ENCODE measurements at regions not wholly inside any gene's neighbourhood (a gene's known extent, or its start where the extent isn't known, plus 50 kb on each side); places are given as distances from the start of the nearest gene placed in this dataset.

- TF ChIP-seq, protein P1, sequence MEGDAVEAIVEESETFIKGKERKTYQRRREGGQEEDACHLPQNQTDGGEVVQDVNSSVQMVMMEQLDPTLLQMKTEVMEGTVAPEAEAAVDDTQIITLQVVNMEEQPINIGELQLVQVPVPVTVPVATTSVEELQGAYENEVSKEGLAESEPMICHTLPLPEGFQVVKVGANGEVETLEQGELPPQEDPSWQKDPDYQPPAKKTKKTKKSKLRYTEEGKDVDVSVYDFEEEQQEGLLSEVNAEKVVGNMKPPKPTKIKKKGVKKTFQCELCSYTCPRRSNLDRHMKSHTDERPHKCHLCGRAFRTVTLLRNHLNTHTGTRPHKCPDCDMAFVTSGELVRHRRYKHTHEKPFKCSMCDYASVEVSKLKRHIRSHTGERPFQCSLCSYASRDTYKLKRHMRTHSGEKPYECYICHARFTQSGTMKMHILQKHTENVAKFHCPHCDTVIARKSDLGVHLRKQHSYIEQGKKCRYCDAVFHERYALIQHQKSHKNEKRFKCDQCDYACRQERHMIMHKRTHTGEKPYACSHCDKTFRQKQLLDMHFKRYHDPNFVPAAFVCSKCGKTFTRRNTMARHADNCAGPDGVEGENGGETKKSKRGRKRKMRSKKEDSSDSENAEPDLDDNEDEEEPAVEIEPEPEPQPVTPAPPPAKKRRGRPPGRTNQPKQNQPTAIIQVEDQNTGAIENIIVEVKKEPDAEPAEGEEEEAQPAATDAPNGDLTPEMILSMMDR (IDR thresholded peaks at IDR 0.05): peak in 1 of 6 experiments; percentile 5
- TF ChIP-seq POLR2A (IDR thresholded peaks at IDR 0.05): no peak
Measured at GRCh38 chr20:22303523-22303922, 280.8 kb downstream of the FOXA2 start.

Data from thyroid gland (tissue), 4 donors.